RWPE2 (cell line): ENCODE measurements at regions not wholly inside any gene's neighbourhood (a gene's known extent, or its start where the extent isn't known, plus 50 kb on each side); places are given as distances from the start of the nearest gene placed in this dataset.

Experiments
- ATAC-seq: fragments of 200-7000 bp; cut with Tn5 transposase; 3 replicates; pipeline ENCODE4 v1.9.1; 2021; ENCODE audit warnings: low read depth
- DNase-seq: peaks from one replicate; pipeline ENCODE4 v3.0.0-alpha.2; 2020; ENCODE audit warnings: low spot score
- H3K27ac ChIP-seq: fragments of 450-650 bp; 2 replicates; pipeline ENCODE4 v1.5.1; 2017; ENCODE audit warnings: mild to moderate bottlenecking; ENCODE audit not compliant: poor library complexity, severe bottlenecking
- H3K27me3 ChIP-seq: fragments of 250-450 bp; sonication (Bioruptor Pico); 2 replicates; pipeline ENCODE4 v1.5.1; 2021; ENCODE audit warnings: mild to moderate bottlenecking, moderate library complexity; ENCODE audit not compliant: insufficient read depth, poor library complexity, severe bottlenecking
- H3K36me3 ChIP-seq: fragments of 250-450 bp; sonication (Bioruptor Pico); 2 replicates; pipeline ENCODE4 v1.5.1; 2020; ENCODE audit warnings: low read depth, mild to moderate bottlenecking, moderate library complexity
- H3K4me1 ChIP-seq: fragments of 250-450 bp; sonication (Bioruptor Pico); 2 replicates; pipeline ENCODE4 v1.5.1; 2021; ENCODE audit warnings: mild to moderate bottlenecking, moderate library complexity; ENCODE audit not compliant: insufficient read depth, poor library complexity, severe bottlenecking
- H3K4me3 ChIP-seq: fragments of 250-450 bp; sonication (Bioruptor Pico); 2 replicates; pipeline ENCODE4 v1.5.1; 2021; ENCODE audit warnings: mild to moderate bottlenecking, moderate library complexity; ENCODE audit not compliant: severe bottlenecking
- H3K9me3 ChIP-seq: fragments of 250-450 bp; sonication (Bioruptor Pico); 2 replicates; pipeline ENCODE4 v1.5.1; 2021; ENCODE audit warnings: mild to moderate bottlenecking, moderate library complexity; ENCODE audit not compliant: severe bottlenecking
- TF ChIP-seq, protein P1 (sequence below): fragments of 450-650 bp; IDR thresholded peaks from one replicate; pipeline ENCODE4 v1.5.1; 2017; ENCODE audit warnings: mild to moderate bottlenecking, moderate library complexity; ENCODE audit not compliant: poor library complexity, severe bottlenecking

DNA sequence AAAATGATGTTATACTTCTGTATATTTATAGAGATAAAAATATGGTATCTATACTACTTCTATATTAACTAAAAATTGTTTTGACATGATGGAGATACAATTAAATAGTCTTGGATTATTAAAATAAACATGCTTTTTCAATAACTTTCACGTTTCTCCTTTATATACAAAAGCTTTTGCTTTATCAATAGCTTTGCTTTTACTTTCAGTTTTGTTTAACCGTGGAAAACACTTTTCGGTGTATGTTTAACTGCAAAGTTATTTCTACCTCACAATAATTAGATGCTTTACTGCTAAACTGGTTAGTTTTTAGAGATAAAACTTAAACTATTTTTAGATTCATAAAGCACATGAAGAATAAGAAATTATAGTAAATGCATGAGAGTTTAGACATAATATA is 432.1 kb upstream of the PCDH15 start:
- DNase-seq (no peak), ATAC-seq (no peak)
- no peaks in the 10 kb centered on the region for H3K9me3 ChIP-seq
- no peaks in the 10 kb centered on the region for H3K36me3 ChIP-seq
- TF ChIP-seq, protein P1, sequence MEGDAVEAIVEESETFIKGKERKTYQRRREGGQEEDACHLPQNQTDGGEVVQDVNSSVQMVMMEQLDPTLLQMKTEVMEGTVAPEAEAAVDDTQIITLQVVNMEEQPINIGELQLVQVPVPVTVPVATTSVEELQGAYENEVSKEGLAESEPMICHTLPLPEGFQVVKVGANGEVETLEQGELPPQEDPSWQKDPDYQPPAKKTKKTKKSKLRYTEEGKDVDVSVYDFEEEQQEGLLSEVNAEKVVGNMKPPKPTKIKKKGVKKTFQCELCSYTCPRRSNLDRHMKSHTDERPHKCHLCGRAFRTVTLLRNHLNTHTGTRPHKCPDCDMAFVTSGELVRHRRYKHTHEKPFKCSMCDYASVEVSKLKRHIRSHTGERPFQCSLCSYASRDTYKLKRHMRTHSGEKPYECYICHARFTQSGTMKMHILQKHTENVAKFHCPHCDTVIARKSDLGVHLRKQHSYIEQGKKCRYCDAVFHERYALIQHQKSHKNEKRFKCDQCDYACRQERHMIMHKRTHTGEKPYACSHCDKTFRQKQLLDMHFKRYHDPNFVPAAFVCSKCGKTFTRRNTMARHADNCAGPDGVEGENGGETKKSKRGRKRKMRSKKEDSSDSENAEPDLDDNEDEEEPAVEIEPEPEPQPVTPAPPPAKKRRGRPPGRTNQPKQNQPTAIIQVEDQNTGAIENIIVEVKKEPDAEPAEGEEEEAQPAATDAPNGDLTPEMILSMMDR, result no peak
- H3K27me3 ChIP-seq, result no peaks in the 10 kb centered on the region
- H3K27ac ChIP-seq, result no peak overlapping the region
- H3K4me3 ChIP-seq, result no peak overlapping the region
- no peaks in the 10 kb centered on the region for H3K4me1 ChIP-seq

DNA sequence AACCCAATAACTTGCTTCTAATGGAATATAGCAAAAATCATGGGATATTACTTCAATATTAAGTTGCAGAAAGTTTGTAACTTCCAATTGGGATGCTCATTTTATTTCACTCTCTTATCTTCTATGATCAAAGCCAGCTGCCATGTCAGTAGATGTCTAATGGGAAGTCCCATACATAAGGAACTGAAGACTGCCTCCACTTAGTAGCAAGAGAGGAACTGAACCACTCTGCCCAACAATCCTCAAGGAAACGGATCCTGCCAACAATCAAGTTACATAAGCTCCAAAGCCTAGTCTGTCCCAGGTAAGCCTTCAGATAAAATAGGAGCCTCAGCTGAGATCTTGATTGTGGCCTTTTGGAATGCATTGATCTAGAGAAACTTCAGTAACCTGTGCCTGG is 431.5 kb upstream of the PCDH15 start:
- no peak for DNase-seq
- Histone ChIP-seq H3K9me3 (no peaks in the 10 kb centered on the region), H3K4me1 (no peaks in the 10 kb centered on the region), H3K27me3 (no peaks in the 10 kb centered on the region), H3K4me3 (no peak overlapping the region), H3K36me3 (no peaks in the 10 kb centered on the region), H3K27ac (no peak overlapping the region)
- TF ChIP-seq, protein P1, result no peak
- ATAC-seq, result no peak

DNA sequence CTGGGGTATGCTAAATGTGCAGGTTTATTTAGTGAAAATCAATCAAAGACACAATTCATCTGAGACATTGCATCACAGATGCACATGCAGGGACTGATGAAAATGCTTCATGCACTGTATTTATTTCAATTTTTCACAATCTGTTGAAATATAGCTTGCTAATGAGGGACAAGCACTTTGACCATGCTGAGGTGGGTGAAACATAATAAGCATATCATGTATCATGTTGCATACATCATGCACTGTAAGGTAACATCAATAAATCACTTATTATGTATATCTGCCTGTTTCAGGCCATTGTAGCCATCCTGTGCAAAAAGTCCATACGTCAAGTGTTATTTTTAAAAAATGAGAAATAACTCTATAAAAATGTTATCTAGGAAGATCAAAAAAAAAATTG is 426.9 kb upstream of the PCDH15 start:
- Histone ChIP-seq H3K4me1 (no peaks in the 10 kb centered on the region), H3K36me3 (no peaks in the 10 kb centered on the region), H3K27me3 (no peaks in the 10 kb centered on the region), H3K27ac (no peak overlapping the region), H3K4me3 (no peak overlapping the region), H3K9me3 (no peaks in the 10 kb centered on the region)
- no peak for DNase-seq
- ATAC-seq, result no peak
- TF ChIP-seq, protein P1, result no peak

DNA sequence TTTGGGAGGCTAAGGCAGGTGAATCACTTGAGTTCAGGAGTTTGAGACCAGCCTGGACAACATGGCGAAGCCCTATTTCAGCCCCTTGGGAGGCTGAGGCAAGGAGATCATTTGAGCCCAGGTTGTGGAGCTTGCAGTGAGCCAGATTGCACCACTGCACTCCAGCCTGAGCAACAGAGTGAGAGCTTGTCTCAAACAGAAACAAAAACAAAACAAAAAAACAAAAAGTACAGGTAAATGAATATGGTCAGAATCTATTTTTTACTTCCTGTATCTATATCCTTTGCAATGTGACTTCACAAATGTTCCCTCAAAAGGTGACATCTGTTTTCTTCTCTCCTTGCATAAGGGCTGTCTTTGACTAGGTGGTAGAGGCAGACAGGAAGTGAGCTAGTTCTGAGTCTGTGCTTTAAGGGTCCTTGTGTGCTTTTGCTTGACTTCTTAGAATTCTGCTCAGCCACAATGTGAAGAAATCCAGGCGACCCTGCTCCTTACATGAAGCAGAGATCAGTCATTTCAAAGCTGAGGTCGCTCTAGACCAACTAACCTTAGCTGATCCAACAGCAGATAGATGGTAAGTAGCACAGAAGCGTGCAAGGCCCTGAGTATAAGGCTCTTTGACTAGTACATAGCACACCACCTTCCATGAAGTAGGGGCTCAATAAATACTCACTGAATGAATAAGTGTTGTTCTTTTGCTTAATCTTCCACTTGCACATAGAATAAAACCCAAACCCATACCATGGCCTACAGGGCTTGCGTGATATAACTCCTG is 423.2 kb upstream of the PCDH15 start:
- Histone ChIP-seq H3K27me3 (no peaks in the 10 kb centered on the region), H3K36me3 (no peaks in the 10 kb centered on the region), H3K27ac (no peak overlapping the region), H3K4me1 (no peaks in the 10 kb centered on the region), H3K9me3 (no peaks in the 10 kb centered on the region), H3K4me3 (no peak overlapping the region)
- ATAC-seq (no peak), DNase-seq (no peak)
- TF ChIP-seq, protein P1, result no peak

DNA sequence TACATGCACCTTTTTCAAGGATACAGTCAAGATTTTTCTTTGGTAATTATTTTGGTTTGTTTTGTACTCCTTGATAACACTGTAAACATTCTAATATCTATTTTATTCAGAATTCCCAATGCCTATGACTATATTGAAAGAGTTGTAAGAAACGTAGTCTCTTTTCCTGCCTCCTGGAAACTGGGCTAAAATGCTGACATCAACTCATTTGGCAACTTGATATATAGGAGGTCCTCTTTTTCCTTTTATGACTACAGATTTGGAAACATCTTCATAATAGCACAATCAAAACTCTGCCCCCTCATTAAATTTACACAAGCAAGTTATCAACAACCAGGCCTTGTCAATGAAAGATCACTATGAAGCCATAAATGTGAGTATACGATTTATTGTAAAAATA is 422.3 kb upstream of the PCDH15 start:
- Histone ChIP-seq H3K4me1 (no peaks in the 10 kb centered on the region), H3K27me3 (no peaks in the 10 kb centered on the region), H3K27ac (no peak overlapping the region), H3K4me3 (no peak overlapping the region), H3K9me3 (no peaks in the 10 kb centered on the region), H3K36me3 (no peaks in the 10 kb centered on the region)
- DNase-seq (no peak), ATAC-seq (no peak)
- TF ChIP-seq, protein P1, result no peak
